ENCODE measurements at regions not wholly inside any gene's neighbourhood (a gene's known extent, or its start where the extent isn't known, plus 50 kb on each side); places are given as distances from the start of the nearest gene placed in this dataset.

DNA sequence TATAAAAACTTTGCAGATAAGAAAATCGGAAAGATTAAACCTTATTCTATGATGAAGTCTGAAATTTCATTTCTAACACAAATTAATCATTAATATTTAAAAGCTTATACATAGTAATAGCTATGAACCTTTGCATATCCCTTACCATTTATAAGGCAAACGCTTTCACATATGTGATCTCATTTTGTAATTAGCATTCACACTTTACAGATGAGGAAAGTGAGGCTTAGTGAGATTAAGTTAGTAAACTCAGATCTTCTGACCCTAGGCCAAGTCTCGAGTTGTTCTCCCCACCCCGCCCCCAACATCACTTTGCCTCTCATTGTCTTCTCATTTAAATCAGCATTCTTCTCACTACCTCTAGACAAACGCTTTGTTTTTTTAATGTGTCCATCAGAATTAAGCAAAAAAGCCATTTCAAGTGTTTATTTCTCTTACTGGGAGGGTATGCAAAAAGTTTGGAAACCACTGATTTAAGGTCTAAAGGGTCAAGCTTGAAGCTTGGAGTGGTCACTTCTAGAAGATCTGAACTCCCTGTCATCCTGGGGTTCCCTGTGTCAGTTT is 172.9 kb upstream of the BCL6 start:
- H3K36me3 ChIP-seq = no peaks in the 10 kb centered on the region
- no peak overlapping the region for H3K4me3 ChIP-seq
- H3K27me3 ChIP-seq = no peaks in the 10 kb centered on the region
- no peaks in the 10 kb centered on the region for H3K4me1 ChIP-seq
- TF ChIP-seq, protein P1, sequence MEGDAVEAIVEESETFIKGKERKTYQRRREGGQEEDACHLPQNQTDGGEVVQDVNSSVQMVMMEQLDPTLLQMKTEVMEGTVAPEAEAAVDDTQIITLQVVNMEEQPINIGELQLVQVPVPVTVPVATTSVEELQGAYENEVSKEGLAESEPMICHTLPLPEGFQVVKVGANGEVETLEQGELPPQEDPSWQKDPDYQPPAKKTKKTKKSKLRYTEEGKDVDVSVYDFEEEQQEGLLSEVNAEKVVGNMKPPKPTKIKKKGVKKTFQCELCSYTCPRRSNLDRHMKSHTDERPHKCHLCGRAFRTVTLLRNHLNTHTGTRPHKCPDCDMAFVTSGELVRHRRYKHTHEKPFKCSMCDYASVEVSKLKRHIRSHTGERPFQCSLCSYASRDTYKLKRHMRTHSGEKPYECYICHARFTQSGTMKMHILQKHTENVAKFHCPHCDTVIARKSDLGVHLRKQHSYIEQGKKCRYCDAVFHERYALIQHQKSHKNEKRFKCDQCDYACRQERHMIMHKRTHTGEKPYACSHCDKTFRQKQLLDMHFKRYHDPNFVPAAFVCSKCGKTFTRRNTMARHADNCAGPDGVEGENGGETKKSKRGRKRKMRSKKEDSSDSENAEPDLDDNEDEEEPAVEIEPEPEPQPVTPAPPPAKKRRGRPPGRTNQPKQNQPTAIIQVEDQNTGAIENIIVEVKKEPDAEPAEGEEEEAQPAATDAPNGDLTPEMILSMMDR (IDR thresholded peaks at IDR 0.05) = no peak
- no peak overlapping the region for H3K27ac ChIP-seq
- no peaks in the 10 kb centered on the region for H3K9me3 ChIP-seq
- intact Hi-C loops (cut with DNase I; ENCODE audit: low total_unique reads) = no loop called here
- no peak for DNase-seq

DNA sequence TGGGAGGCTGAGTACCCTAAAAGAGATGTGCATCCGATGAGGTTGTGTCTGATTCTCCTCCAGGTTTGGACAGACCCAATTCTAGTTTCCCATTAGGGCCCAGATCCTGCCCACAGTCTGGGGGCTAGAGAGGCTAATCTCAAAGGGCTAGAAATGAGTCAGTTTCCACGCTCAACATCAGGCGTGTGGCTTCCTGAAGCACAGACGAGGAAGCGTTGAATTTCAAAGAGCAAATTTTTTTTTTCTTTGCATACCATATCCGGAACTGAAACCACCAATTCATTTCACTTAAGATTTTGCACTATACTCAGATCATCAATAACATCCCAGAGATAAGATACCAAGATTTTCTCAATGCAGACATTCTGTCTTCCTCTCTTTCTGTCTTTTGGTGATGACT is 173.8 kb upstream of the BCL6 start:
- intact Hi-C loops (cut with DNase I; ENCODE audit: low total_unique reads) = no loop called here
- H3K4me1 ChIP-seq = no peaks in the 10 kb centered on the region
- H3K27ac ChIP-seq = no peak overlapping the region
- TF ChIP-seq, protein P1 (IDR thresholded peaks at IDR 0.05) = no peak
- H3K4me3 ChIP-seq = no peak overlapping the region
- no peak for DNase-seq
- H3K36me3 ChIP-seq = no peaks in the 10 kb centered on the region
- no peaks in the 10 kb centered on the region for H3K9me3 ChIP-seq
- H3K27me3 ChIP-seq = no peaks in the 10 kb centered on the region

DNA sequence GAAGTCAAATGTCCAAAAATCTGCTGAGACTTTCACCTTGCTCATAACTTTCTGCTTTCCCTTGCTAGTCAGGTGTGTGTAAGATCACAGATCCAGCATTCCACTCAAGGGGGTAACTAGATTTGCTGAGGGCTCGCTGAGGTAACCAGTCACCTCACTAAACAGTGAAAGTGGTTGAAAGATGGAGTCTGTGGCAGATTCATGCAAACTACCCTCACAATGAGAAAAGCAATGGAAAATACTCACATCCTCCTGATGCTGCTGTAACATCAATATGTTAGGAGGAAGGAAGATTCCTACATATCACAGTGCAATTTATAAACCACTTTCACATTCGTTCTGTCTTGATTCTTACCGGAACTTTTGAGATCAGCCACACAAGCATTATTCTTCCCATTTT is 174.3 kb upstream of the BCL6 start:
- Histone ChIP-seq H3K36me3 (no peaks in the 10 kb centered on the region), H3K27ac (no peak overlapping the region), H3K4me3 (no peak overlapping the region), H3K9me3 (peaks cover 0 to under 1% (median under 1%) of the 10 kb centered on the region in 3 donors), H3K27me3 (no peaks in the 10 kb centered on the region), H3K4me1 (no peaks in the 10 kb centered on the region)
- intact Hi-C loops (cut with DNase I; ENCODE audit: low total_unique reads) = no loop called here
- no peak for DNase-seq
- TF ChIP-seq, protein P1 (IDR thresholded peaks at IDR 0.05) = no peak

DNA sequence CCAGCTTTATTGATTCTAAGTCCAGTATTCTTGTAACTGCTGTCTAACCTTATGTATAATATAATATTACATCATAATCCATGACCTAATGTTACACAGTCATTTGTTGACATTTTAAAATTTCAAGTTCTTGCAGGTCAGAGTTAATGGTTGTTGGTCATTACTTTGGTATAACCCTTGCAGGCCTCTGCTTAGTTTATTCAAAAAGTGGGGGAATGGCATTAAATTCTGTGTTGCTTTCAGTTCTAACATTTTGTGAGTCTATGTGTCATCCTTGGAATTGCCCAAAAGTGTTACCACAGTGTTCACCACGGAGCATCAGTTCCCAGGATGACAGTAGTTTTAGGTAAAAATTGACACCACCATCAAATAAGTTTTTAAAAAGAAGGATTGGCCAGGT is 174.8 kb upstream of the BCL6 start:
- intact Hi-C loops (cut with DNase I; ENCODE audit: low total_unique reads) = no loop called here
- TF ChIP-seq, protein P1 (IDR thresholded peaks at IDR 0.05) = no peak
- Histone ChIP-seq H3K4me1 (no peaks in the 10 kb centered on the region), H3K36me3 (no peaks in the 10 kb centered on the region), H3K27me3 (no peaks in the 10 kb centered on the region), H3K27ac (no peak overlapping the region), H3K4me3 (no peak overlapping the region), H3K9me3 (peaks cover 0 to 5% (median 4%) of the 10 kb centered on the region in 3 donors)
- no peak for DNase-seq

DNA sequence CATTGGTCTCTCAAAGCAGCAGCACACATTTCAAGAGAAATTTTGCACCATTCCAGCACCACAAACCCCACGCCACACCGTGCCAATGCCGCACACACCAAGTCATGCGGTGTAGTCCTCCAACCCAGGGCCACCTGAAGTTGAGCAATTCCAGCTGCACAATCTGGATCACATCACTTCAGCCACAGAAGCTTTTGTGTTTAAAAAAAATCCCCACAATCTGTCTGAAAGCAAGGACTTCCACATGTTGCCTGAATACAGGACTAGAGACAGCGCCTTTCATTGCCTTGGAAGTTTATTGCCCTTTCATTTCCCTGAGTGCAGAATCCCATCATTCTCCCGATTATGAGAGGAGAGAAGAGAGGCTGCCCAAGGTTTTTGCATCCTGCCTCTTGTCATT is 175.6 kb upstream of the BCL6 start:
- TF ChIP-seq, protein P1 (IDR thresholded peaks at IDR 0.05) = no peak
- H3K9me3 ChIP-seq = peaks cover 0 to 5% (median 4%) of the 10 kb centered on the region in 3 donors
- intact Hi-C loops (cut with DNase I; ENCODE audit: low total_unique reads) = no loop called here
- H3K27ac ChIP-seq = no peak overlapping the region
- H3K27me3 ChIP-seq = no peaks in the 10 kb centered on the region
- no peaks in the 10 kb centered on the region for H3K36me3 ChIP-seq
- no peak for DNase-seq
- H3K4me1 ChIP-seq = no peaks in the 10 kb centered on the region
- no peak overlapping the region for H3K4me3 ChIP-seq
